Neural cell (in vitro differentiated cells): ENCODE measurements at regions not wholly inside any gene's neighbourhood (a gene's known extent, or its start where the extent isn't known, plus 50 kb on each side); places are given as distances from the start of the nearest gene placed in this dataset.

Source experiments
- H2AFZ ChIP-seq: fragments of 200-600, 300-800 bp; sonication (generic), shearing (Covaris generic); 2 replicates; pipeline ENCODE4 v1.6.0; 2014; ENCODE audit warnings: low read depth, mild to moderate bottlenecking, antibody characterized with exemption, low read length, moderate library complexity
- H3F3A ChIP-seq: fragments of 200-600 bp; shearing (Covaris generic); 2 replicates; pipeline ENCODE4 v1.6.1; 2016; ENCODE audit warnings: mild to moderate bottlenecking, moderate library complexity, mixed read lengths, antibody characterized with exemption, low read length; ENCODE audit not compliant: insufficient read depth, poor library complexity, severe bottlenecking
- H3K27ac ChIP-seq: fragments of 200-600, 300-800 bp; sonication (generic), shearing (Covaris generic); 2 replicates; pipeline ENCODE4 v1.5.1; 2014; ENCODE audit warnings: mild to moderate bottlenecking, low read length, moderate library complexity
- H3K27me3 ChIP-seq: fragments of 300-800, 200-600 bp; sonication (generic), shearing (Covaris generic); 2 replicates; pipeline ENCODE4 v1.6.0; 2014; ENCODE audit warnings: mild to moderate bottlenecking, low read depth, low read length, moderate library complexity; ENCODE audit not compliant: insufficient read depth
- H3K36me3 ChIP-seq: fragments of 300-800, 200-600 bp; sonication (generic), shearing (Covaris generic); 2 replicates; pipeline ENCODE4 v1.5.1; 2014; ENCODE audit warnings: mild to moderate bottlenecking, antibody characterized with exemption, low read length, moderate library complexity; ENCODE audit not compliant: insufficient read depth
- H3K4me2 ChIP-seq: fragments of 300-800, 200-600 bp; sonication (generic), shearing (Covaris generic); 2 replicates; pipeline ENCODE4 v1.6.0; 2014; ENCODE audit warnings: mild to moderate bottlenecking, low read length
- H3K4me3 ChIP-seq: fragments of 300-800, 200-600 bp; sonication (generic), shearing (Covaris generic); 2 replicates; pipeline ENCODE4 v1.5.1; 2014; ENCODE audit warnings: mild to moderate bottlenecking, low read length, moderate library complexity
- H3K79me2 ChIP-seq: fragments of 200-600 bp; shearing (Covaris generic); replicated peaks from 2 replicates; pipeline ENCODE4 v1.6.0; 2014; ENCODE audit warnings: mild to moderate bottlenecking, low read length, moderate library complexity; ENCODE audit not compliant: insufficient read depth
- H3K9ac ChIP-seq: fragments of 300-800, 200-600 bp; sonication (generic), shearing (Covaris generic); 2 replicates; pipeline ENCODE4 v1.6.1; 2016; ENCODE audit warnings: mild to moderate bottlenecking, low read length, mixed read lengths
- H3K9me2 ChIP-seq: fragments of 200-600 bp; shearing (Covaris generic); 2 replicates; pipeline ENCODE4 v1.6.1; 2016; ENCODE audit warnings: mild to moderate bottlenecking, low read length, mixed read lengths; ENCODE audit not compliant: insufficient read depth
- H3K9me3 ChIP-seq: fragments of 200-600, 300-800 bp; sonication (generic), shearing (Covaris generic); 2 replicates; pipeline ENCODE4 v1.6.1; 2016; ENCODE audit warnings: mild to moderate bottlenecking, mixed run types, low read length, moderate library complexity, mixed read lengths
- H4K20me1 ChIP-seq: fragments of 200-600 bp; shearing (Covaris generic); 2 replicates; pipeline ENCODE4 v1.6.1; 2016; ENCODE audit warnings: mild to moderate bottlenecking, mixed run types; ENCODE audit not compliant: insufficient read depth
- EP300 ChIP-seq: fragments of 450-650 bp; conservative IDR thresholded peaks from 2 replicates; pipeline ENCODE4 v1.6.1; 2014; ENCODE audit warnings: antibody characterized with exemption, mild to moderate bottlenecking, moderate library complexity; ENCODE audit not compliant: poor library complexity, severe bottlenecking
- EZH2 ChIP-seq: fragments of 200-600, 300-800 bp; shearing (Covaris generic), sonication (generic); IDR thresholded peaks from 2 replicates; pipeline ENCODE4 v1.6.1; 2014; ENCODE audit warnings: antibody characterized with exemption, low read length, borderline replicate concordance, mild to moderate bottlenecking; ENCODE audit not compliant: insufficient read depth, poor library complexity, severe bottlenecking
- MXI1 ChIP-seq: fragments of 450-650 bp; conservative IDR thresholded peaks from 2 replicates; pipeline ENCODE4 v1.6.1; 2014; ENCODE audit warnings: antibody characterized with exemption, mild to moderate bottlenecking; ENCODE audit not compliant: poor library complexity, severe bottlenecking
- POLR2AphosphoS5 ChIP-seq: IDR thresholded peaks from 2 replicates; pipeline ENCODE4 v1.6.1; 2012
- RAD21 ChIP-seq: fragments of 450-650 bp; conservative IDR thresholded peaks from 2 replicates; pipeline ENCODE4 v1.6.1; 2014; ENCODE audit warnings: antibody characterized with exemption, mild to moderate bottlenecking, moderate library complexity
- SMC3 ChIP-seq: fragments of 450-650 bp; conservative IDR thresholded peaks from 2 replicates; pipeline ENCODE4 v1.6.1; 2014; ENCODE audit warnings: antibody characterized with exemption, mild to moderate bottlenecking, moderate library complexity; ENCODE audit not compliant: poor library complexity
- TAF1 ChIP-seq: IDR thresholded peaks from 2 replicates; pipeline ENCODE4 v1.6.1; 2012; ENCODE audit warnings: low read depth
- TF ChIP-seq, protein P1 (sequence below): fragments of 450-650 bp; IDR thresholded peaks from 2 replicates; pipeline ENCODE4 v1.5.1; 2014; ENCODE audit warnings: antibody characterized with exemption, mild to moderate bottlenecking, moderate library complexity; ENCODE audit not compliant: poor library complexity, severe bottlenecking

GRCh38 chr3:72474775-72475174, 373.5 kb downstream of the SHQ1 start:
- H2AFZ ChIP-seq, result no peak overlapping the region
- TF ChIP-seq POLR2AphosphoS5 (no peak), MXI1 (no peak), EZH2 (no peak)
- TF ChIP-seq, protein P1, sequence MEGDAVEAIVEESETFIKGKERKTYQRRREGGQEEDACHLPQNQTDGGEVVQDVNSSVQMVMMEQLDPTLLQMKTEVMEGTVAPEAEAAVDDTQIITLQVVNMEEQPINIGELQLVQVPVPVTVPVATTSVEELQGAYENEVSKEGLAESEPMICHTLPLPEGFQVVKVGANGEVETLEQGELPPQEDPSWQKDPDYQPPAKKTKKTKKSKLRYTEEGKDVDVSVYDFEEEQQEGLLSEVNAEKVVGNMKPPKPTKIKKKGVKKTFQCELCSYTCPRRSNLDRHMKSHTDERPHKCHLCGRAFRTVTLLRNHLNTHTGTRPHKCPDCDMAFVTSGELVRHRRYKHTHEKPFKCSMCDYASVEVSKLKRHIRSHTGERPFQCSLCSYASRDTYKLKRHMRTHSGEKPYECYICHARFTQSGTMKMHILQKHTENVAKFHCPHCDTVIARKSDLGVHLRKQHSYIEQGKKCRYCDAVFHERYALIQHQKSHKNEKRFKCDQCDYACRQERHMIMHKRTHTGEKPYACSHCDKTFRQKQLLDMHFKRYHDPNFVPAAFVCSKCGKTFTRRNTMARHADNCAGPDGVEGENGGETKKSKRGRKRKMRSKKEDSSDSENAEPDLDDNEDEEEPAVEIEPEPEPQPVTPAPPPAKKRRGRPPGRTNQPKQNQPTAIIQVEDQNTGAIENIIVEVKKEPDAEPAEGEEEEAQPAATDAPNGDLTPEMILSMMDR, result no peak
- H3K79me2 ChIP-seq, result no peaks in the 10 kb centered on the region
- H3K4me3 ChIP-seq, result no peak overlapping the region
- no peak overlapping the region for H3K9ac ChIP-seq
- H3K36me3 ChIP-seq, result no peaks in the 10 kb centered on the region
- no peaks in the 10 kb centered on the region for H3K27me3 ChIP-seq
- H3K4me2 ChIP-seq, result no peak overlapping the region
- H3K27ac ChIP-seq, result no peak overlapping the region
- no peaks in the 10 kb centered on the region for H3K9me2 ChIP-seq
- no peaks in the 10 kb centered on the region for H4K20me1 ChIP-seq
- no peaks in the 10 kb centered on the region for H3K9me3 ChIP-seq
- no peaks in the 10 kb centered on the region for H3F3A ChIP-seq

- Histone ChIP-seq H3K27me3 (no peaks in the 10 kb centered on the region), H3K79me2 (no peaks in the 10 kb centered on the region), H3F3A (no peaks in the 10 kb centered on the region), H3K9me3 (no peaks in the 10 kb centered on the region), H3K9ac (no peak overlapping the region), H3K27ac (no peak overlapping the region), H4K20me1 (no peaks in the 10 kb centered on the region), H3K4me2 (no peak overlapping the region), H3K36me3 (no peaks in the 10 kb centered on the region), H3K9me2 (no peaks in the 10 kb centered on the region), H3K4me3 (no peak overlapping the region), H2AFZ (no peak overlapping the region)
- TF ChIP-seq EP300, result no peak
- no peak for TF ChIP-seq TAF1
- TF ChIP-seq SMC3, result no peak
- TF ChIP-seq, protein P1, result no peak
- no peak for TF ChIP-seq RAD21
Measured at GRCh38 chr3:72473156-72473555, 375.1 kb downstream of the SHQ1 start.

DNA sequence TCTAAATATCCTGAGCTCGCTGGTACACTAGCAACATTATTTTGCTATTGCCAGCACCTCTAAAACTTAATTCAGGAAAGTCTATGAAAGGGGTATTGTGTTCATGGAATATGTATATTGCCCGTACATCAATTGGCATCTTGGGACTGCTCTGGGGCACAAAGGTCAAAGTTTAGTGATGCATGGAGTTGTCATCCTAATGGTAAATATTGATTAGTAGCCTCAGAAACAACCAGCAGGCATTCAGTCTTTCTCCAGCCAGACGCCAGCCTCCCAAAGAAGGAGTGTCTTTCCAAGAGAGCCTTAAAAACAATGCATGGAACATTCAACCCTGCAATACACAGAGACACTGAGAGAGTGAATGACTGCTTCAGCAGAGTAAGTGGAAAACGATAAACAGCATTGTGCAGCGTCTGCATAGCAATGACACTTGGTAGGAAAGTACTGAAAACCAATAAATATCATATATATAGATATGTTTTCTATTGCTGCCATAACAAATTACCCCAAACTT, 377.3 kb downstream of the SHQ1 start:
- H3K4me2 ChIP-seq, result no peak overlapping the region
- H3F3A ChIP-seq, result no peaks in the 10 kb centered on the region
- no peak overlapping the region for H3K27ac ChIP-seq
- no peaks in the 10 kb centered on the region for H4K20me1 ChIP-seq
- no peaks in the 10 kb centered on the region for H3K9me3 ChIP-seq
- no peaks in the 10 kb centered on the region for H3K9me2 ChIP-seq
- no peak overlapping the region for H2AFZ ChIP-seq
- TF ChIP-seq RAD21, result no peak
- no peak for TF ChIP-seq SMC3
- no peak for TF ChIP-seq POLR2AphosphoS5
- TF ChIP-seq, protein P1, result no peak
- no peak for TF ChIP-seq TAF1
- H3K4me3 ChIP-seq, result no peak overlapping the region
- no peak overlapping the region for H3K9ac ChIP-seq
- no peaks in the 10 kb centered on the region for H3K36me3 ChIP-seq
- no peaks in the 10 kb centered on the region for H3K79me2 ChIP-seq
- no peaks in the 10 kb centered on the region for H3K27me3 ChIP-seq
